RWPE1 (cell line): ENCODE measurements at regions not wholly inside any gene's neighbourhood (a gene's known extent, or its start where the extent isn't known, plus 50 kb on each side); places are given as distances from the start of the nearest gene placed in this dataset.
A peak's percentile ranks its signal among the peaks of the same experiment; 100 is the strongest.

Experiments used
- CTCF ChIA-PET: fragments of 350-600 bp; sonication (Branson Sonifier 250); formaldehyde crosslinking; extraction: SDS; loops from one replicate; lab custom pipeline; 2021; lab: Yijun Ruan, JAX
- POLR2A ChIA-PET: fragments of 400-600 bp; formaldehyde crosslinking; extraction: SDS; loops from one replicate; lab custom pipeline; 2020; ENCODE audit warnings: antibody characterized with exemption; ENCODE audit not compliant: low non-redundant PET; lab: Yijun Ruan, JAX
- DNase-seq: peaks from one replicate; pipeline ENCODE4 v3.0.0; 2012; ENCODE audit warnings: low spot score
- H3K27ac ChIP-seq: fragments of 450-650 bp; 2 replicates; pipeline ENCODE4 v1.5.1; 2017
- CTCF ChIP-seq: fragments of 450-650 bp; conservative IDR thresholded peaks from 2 replicates; pipeline ENCODE4 v1.5.1; 2017; ENCODE audit warnings: low read depth, mild to moderate bottlenecking

GRCh38 chr21:38984568-38984967 is 178.8 kb downstream of the ETS2 start:
- peak overlapping the region; percentile 97 for H3K27ac ChIP-seq
- TF ChIP-seq CTCF = no peak
- no peak for DNase-seq
- ChIA-PET POLR2A (no interaction called here), CTCF (no interaction called here)

GRCh38 chr21:38983560-38983959 is 177.8 kb downstream of the ETS2 start:
- POLR2A ChIA-PET = no interaction called here
- peak overlapping the region; percentile 71 for H3K27ac ChIP-seq
- DNase-seq = no peak
- TF ChIP-seq CTCF = no peak
- CTCF ChIA-PET = no interaction called here

- no peak for TF ChIP-seq CTCF
- peak overlapping the region; percentile 13 for H3K27ac ChIP-seq
- ChIA-PET POLR2A (no interaction called here), CTCF (no interaction called here)
- DNase-seq = no peak
Measured at GRCh38 chr21:38982804-38983203, 177.1 kb downstream of the ETS2 start.

DNA sequence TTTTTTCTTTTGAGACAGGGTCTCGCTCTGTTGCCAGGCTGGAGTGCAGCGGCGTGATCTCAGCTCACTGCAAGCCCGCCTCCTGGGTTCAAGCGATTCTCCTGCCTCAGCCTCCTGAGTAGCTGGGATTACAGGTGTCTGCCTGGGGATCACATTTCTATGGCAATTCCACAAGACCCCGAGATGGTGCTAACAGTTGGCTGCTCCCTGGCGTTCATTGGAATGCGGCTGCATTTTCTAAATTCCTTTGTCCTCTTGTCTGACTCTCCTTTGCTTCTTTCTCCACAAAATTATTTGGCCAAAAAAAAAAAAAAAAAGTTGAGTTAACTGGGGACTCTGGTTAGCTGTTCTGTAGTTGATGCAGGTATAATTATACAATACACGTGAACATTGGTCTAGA is 176.4 kb downstream of the ETS2 start:
- no peak overlapping the region for H3K27ac ChIP-seq
- ChIA-PET POLR2A (no interaction called here), CTCF (interaction anchor here (0.8 kb wide), 1 partner anchor 41 kb away, joined by 4 read pairs; no protein-coding TSS in a partner anchor)
- no peak for DNase-seq
- no peak for TF ChIP-seq CTCF

GRCh38 chr21:38980416-38981313 is 174.9 kb downstream of the ETS2 start:
- DNase-seq = no peak
- H3K27ac ChIP-seq = peak overlapping the region; percentile 1; the same call in 1 of the 2 replicates
- no peak for TF ChIP-seq CTCF
- ChIA-PET POLR2A (no interaction called here), CTCF (no interaction called here)

GRCh38 chr21:38979271-38980121 is 173.8 kb downstream of the ETS2 start:
- TF ChIP-seq CTCF = no peak
- H3K27ac ChIP-seq = peak overlapping the region; percentile 52
- CTCF ChIA-PET = interaction anchor here (0.5 to 1.0 kb wide), 3 partner anchors 12 to 381 kb away, joined by 3 to 5 read pairs (median 3); no protein-coding TSS in a partner anchor
- POLR2A ChIA-PET = no interaction called here
- no peak for DNase-seq
